Stimulated activated effector memory CD8-positive, alpha-beta T cell treated with anti-CD3 and anti-CD28 coated beads, Interleukin-12 subunit alpha, Interleukin-12 subunit beta, amount 100 ng/mL, for 72 hours (primary cell): ENCODE measurements at regions not wholly inside any gene's neighbourhood (a gene's known extent, or its start where the extent isn't known, plus 50 kb on each side); places are given as distances from the start of the nearest gene placed in this dataset.

Experiments
- ATAC-seq: fragments of 150-1000 bp; cut with Tn5 transposase; 2 replicates; pipeline ENCODE4 v1.10.0; 2021
- DNase-seq, 2 donors: peaks; one replicate each; pipeline ENCODE4 v3.0.0; 2021 to 2022; ENCODE audit warnings: low spot score in 2 of 2
- H3K27ac Mint-ChIP-seq: one replicate; pipeline ENCODE4 v1.8.0; 2022; ENCODE audit warnings: mild to moderate bottlenecking, mixed read lengths
- H3K36me3 Mint-ChIP-seq: one replicate; pipeline ENCODE4 v1.8.0; 2022; ENCODE audit warnings: mild to moderate bottlenecking, mixed read lengths
- H3K4me1 Mint-ChIP-seq: one replicate; pipeline ENCODE4 v1.8.0; 2022; ENCODE audit warnings: mixed read lengths
- H3K4me3 Mint-ChIP-seq: one replicate; pipeline ENCODE4 v1.8.0; 2022; ENCODE audit warnings: mild to moderate bottlenecking, mixed read lengths
- H3K9me3 Mint-ChIP-seq: one replicate; pipeline ENCODE4 v1.8.0; 2022; ENCODE audit warnings: mixed read lengths

- DNase-seq (no peak), ATAC-seq (no peak)
- Mint-ChIP-seq H3K4me1 (no peaks in the 10 kb centered on the region), H3K36me3 (no peaks in the 10 kb centered on the region), H3K4me3 (no peak overlapping the region), H3K9me3 (peaks cover 34% of the 10 kb centered on the region), H3K27ac (no peak overlapping the region)
Measured at GRCh38 chr5:26828294-26828693, 210.1 kb downstream of the CDH9 start.

DNA sequence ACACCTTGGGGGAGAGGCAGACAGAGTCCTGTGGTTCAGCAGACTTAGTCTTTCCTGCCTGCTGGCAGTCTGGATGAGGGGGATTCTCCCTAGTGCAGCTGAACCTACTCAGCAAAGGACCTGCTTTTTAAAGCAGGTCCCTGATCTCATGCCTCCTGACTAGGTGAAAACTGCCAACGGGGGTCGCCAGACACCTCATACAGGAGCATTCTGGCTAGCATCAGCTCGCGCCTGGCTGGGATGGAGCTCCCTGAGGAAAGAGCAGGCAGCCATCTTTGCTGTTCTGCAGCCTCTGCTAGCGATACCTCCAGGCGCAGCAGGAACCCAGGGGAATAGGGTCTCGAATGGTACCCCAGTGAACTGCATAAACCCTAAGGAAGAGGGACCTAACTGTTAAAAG is 225.2 kb downstream of the CDH9 start:
- Mint-ChIP-seq H3K4me1 (no peaks in the 10 kb centered on the region), H3K9me3 (peaks cover 28% of the 10 kb centered on the region), H3K36me3 (no peaks in the 10 kb centered on the region), H3K4me3 (no peak overlapping the region), H3K27ac (no peak overlapping the region)
- ATAC-seq, result no peak
- DNase-seq, result no peak

DNA sequence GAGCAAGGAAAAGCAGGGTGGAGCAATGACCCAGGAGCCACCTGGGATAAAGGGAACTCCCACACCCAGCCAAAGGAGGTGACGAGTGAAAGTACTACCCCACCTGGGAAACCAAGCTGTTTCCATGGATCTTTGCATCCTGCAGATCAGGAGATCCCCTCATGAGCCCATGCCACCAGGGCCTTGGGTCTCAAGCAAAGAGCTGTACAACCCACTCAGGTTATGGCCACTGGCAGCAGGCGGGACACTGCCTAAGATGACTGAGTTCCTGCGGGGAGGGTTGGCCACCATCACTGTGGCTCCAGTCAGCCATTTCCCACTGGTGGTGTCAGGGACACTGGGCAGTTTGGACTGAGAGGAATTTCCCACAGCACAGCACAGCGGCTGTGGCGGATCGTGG is 225.7 kb downstream of the CDH9 start:
- Mint-ChIP-seq H3K36me3 (no peaks in the 10 kb centered on the region), H3K9me3 (peaks cover 25% of the 10 kb centered on the region), H3K4me3 (no peak overlapping the region), H3K4me1 (no peaks in the 10 kb centered on the region), H3K27ac (no peak overlapping the region)
- ATAC-seq (no peak), DNase-seq (no peak)

DNA sequence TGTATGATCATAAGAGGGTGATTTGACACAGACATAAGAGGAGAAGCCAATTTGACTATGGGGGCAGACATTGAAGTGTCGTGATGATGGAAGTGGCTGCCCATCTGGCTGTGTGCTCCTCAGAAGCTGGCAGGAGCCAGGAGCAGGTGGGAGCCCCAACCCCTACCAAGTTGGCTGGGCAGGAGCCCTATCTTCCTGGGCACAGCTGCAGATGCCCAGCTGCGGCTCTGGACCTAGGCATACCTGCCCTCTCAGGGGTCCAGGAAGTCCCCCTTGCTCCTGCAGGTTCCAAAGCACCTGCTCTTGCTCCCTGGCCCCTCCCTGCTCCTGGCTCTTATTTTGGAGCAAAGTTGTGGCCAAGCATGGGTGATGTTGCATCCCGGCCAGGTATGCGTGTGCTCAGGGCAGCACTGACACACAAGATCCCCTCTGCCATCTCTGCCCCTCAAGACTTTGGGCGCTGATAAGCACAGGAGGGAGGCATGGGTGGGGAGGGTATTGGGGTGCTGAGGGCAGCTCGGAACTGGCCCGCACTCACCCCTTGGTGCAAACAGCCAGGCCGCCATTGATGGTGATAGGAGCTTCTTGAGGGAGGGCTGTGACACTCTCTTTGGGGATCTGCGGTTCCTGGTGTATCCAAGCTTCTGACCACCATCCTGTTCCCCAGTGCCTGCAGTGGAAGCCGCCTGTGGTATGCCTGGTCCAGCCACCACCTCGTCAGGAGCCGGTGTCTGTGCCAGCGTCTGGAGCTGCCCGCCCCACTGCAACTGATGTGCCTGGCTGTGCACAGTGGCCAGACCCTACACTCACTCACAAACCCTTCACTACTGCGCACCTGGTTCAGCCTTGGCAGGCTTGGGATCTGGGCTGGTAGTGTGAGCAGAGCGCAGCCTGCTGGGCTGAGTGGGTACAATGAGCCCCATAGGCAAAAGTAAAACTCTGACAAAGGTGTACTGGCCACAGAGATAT is 230.9 kb downstream of the CDH9 start:
- Mint-ChIP-seq H3K4me1 (no peaks in the 10 kb centered on the region), H3K9me3 (peaks cover 20% of the 10 kb centered on the region), H3K27ac (no peak overlapping the region), H3K4me3 (no peak overlapping the region), H3K36me3 (no peaks in the 10 kb centered on the region)
- ATAC-seq, result peak; percentile 48
- no peak for DNase-seq

DNA sequence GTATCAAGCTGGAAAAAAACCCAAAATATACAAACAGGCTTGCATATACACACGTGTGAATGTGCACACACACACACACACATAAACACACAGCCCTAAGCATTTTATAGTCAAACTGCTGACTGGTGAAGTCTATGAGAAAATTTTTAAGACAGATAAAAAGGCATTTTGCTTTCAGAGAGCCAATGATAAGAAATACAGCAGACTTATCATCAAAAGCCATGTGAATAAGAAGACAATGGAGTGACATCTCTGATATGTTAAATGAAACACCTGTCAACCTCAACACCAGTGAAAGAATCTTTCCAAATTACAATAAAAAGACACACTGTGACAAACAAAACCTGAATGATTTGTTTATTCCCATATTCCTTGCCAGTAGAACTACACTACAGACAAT is 233.3 kb downstream of the CDH9 start:
- Mint-ChIP-seq H3K4me1 (no peaks in the 10 kb centered on the region), H3K36me3 (no peaks in the 10 kb centered on the region), H3K9me3 (peaks cover 16% of the 10 kb centered on the region), H3K27ac (no peak overlapping the region), H3K4me3 (no peak overlapping the region)
- ATAC-seq, result no peak
- DNase-seq, result no peak

GRCh38 chr5:26802944-26803343 is 235.4 kb downstream of the CDH9 start:
- DNase-seq (no peak), ATAC-seq (no peak)
- Mint-ChIP-seq H3K4me1 (no peaks in the 10 kb centered on the region), H3K9me3 (peaks cover 19% of the 10 kb centered on the region), H3K4me3 (no peak overlapping the region), H3K36me3 (no peaks in the 10 kb centered on the region), H3K27ac (no peak overlapping the region)

DNA sequence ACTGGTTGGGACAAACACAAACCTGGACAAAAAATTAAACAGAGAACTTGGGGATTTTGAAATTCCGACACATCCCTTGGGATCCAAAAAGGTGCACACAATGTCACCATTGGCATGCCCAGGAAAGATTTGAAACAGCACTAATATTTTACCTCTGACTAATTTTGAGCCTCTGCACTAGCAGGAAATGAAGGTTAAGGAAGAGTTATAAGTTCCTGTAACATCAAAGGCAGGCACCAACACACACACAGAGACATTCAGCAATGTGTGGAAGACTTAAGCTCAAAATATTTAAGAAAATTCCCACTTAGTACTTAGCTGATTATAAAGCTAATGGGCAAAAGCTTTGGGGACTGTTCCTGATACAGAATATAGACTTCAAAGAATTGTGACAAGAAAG is 247.0 kb downstream of the CDH9 start:
- peaks cover 11% of the 10 kb centered on the region for H3K9me3 Mint-ChIP-seq
- H3K36me3 Mint-ChIP-seq, result no peaks in the 10 kb centered on the region
- no peaks in the 10 kb centered on the region for H3K4me1 Mint-ChIP-seq
- H3K4me3 Mint-ChIP-seq, result no peak overlapping the region
- no peak for DNase-seq
- H3K27ac Mint-ChIP-seq, result no peak overlapping the region
- no peak for ATAC-seq

GRCh38 chr5:26791021-26791420 is 247.4 kb downstream of the CDH9 start:
- peaks cover 11% of the 10 kb centered on the region for H3K9me3 Mint-ChIP-seq
- H3K4me1 Mint-ChIP-seq, result no peaks in the 10 kb centered on the region
- ATAC-seq (no peak), DNase-seq (no peak)
- no peak overlapping the region for H3K27ac Mint-ChIP-seq
- H3K4me3 Mint-ChIP-seq, result no peak overlapping the region
- H3K36me3 Mint-ChIP-seq, result no peaks in the 10 kb centered on the region

DNA sequence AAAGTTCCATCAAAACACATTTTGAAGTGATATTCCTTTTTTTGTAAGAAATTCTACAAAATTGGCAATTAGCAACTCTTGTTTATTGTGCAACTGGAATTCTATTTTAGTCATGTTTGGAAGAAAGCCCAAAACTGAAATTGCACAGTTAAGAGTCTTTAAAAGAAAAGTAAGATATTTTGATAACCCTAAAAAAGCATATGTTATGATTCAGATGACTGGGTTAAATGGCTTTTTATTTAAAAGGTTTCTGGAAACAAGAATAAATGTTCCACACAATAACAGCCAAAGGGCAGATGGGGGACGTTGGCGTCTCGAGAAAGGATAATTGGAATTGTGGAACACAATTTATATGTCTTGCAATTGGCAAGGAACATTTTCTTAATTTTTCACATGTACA is 275.2 kb downstream of the CDH9 start:
- DNase-seq, result no peak
- H3K36me3 Mint-ChIP-seq, result no peaks in the 10 kb centered on the region
- ATAC-seq, result no peak

GRCh38 chr5:26761446-26761845 is 276.9 kb downstream of the CDH9 start:
- no peak overlapping the region for H3K27ac Mint-ChIP-seq
- no peak for DNase-seq
- H3K36me3 Mint-ChIP-seq, result no peaks in the 10 kb centered on the region
- H3K4me1 Mint-ChIP-seq, result no peaks in the 10 kb centered on the region
- peaks cover 23% of the 10 kb centered on the region for H3K9me3 Mint-ChIP-seq
- no peak for ATAC-seq
- no peak overlapping the region for H3K4me3 Mint-ChIP-seq

More for the DNA sequence above, 275.2 kb downstream of the CDH9 start:
- H3K4me3 Mint-ChIP-seq, result no peak overlapping the region
- no peak overlapping the region for H3K27ac Mint-ChIP-seq
- no peaks in the 10 kb centered on the region for H3K4me1 Mint-ChIP-seq
- peaks cover 32% of the 10 kb centered on the region for H3K9me3 Mint-ChIP-seq

DNA sequence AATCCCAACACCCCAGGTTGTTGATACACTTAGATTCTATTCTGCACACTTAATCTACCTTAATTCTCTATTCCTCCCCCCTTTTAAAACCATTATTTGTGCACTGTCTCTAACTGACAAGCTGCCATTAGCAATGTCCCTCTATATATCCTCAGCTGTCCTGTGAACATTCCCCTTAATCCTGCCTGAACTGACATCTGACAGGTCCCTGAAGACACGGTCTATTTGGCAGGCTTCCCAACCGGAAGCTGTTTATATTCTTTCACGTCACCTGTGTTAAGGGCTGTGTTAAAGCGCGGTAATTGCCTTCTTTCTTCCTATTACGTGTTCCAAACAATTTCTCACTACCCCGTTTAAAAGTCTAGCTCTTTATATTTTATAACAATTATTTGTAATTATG is 277.3 kb downstream of the CDH9 start:
- DNase-seq (no peak), ATAC-seq (no peak)
- no peaks in the 10 kb centered on the region for H3K36me3 Mint-ChIP-seq
- peaks cover 20% of the 10 kb centered on the region for H3K9me3 Mint-ChIP-seq
- H3K4me3 Mint-ChIP-seq, result no peak overlapping the region
- H3K27ac Mint-ChIP-seq, result no peak overlapping the region
- no peaks in the 10 kb centered on the region for H3K4me1 Mint-ChIP-seq

DNA sequence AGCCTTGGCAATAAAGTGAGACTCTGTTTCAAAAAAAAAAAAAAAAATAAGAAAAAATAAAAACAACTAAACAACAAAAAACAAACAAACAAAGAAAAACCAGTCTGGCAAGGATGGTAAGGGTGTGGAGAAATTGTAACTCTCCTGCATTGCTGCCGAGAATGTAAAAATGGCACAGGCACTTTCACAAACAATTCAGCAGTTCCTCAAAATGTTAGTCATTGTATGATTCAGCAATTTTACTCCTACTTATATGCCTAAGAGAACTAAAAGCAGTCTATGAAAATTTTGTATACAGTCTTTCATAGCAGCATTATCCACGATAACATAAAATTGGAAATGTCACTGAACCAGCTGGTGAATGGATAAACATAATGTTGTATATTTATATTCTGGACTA is 280.4 kb downstream of the CDH9 start:
- H3K4me1 Mint-ChIP-seq, result no peaks in the 10 kb centered on the region
- DNase-seq (no peak), ATAC-seq (no peak)
- no peak overlapping the region for H3K4me3 Mint-ChIP-seq
- H3K9me3 Mint-ChIP-seq, result peaks cover 19% of the 10 kb centered on the region
- H3K36me3 Mint-ChIP-seq, result no peaks in the 10 kb centered on the region
- no peak overlapping the region for H3K27ac Mint-ChIP-seq

- peaks cover 13% of the 10 kb centered on the region for H3K9me3 Mint-ChIP-seq
- H3K27ac Mint-ChIP-seq, result no peak overlapping the region
- DNase-seq (no peak), ATAC-seq (no peak)
- H3K4me3 Mint-ChIP-seq, result no peak overlapping the region
- no peaks in the 10 kb centered on the region for H3K4me1 Mint-ChIP-seq
- H3K36me3 Mint-ChIP-seq, result no peaks in the 10 kb centered on the region
Measured at GRCh38 chr5:26749829-26750228, 288.6 kb downstream of the CDH9 start.

GRCh38 chr5:26740182-26740581 is 298.2 kb downstream of the CDH9 start:
- no peaks in the 10 kb centered on the region for H3K36me3 Mint-ChIP-seq
- H3K9me3 Mint-ChIP-seq, result peaks cover 6% of the 10 kb centered on the region
- ATAC-seq (no peak), DNase-seq (no peak)
- no peak overlapping the region for H3K27ac Mint-ChIP-seq
- H3K4me3 Mint-ChIP-seq, result no peak overlapping the region
- no peaks in the 10 kb centered on the region for H3K4me1 Mint-ChIP-seq

GRCh38 chr5:26737348-26738265 is 300.8 kb downstream of the CDH9 start:
- DNase-seq (no peak), ATAC-seq (no peak)
- H3K36me3 Mint-ChIP-seq, result no peaks in the 10 kb centered on the region
- H3K9me3 Mint-ChIP-seq, result peaks cover 9% of the 10 kb centered on the region
- H3K4me3 Mint-ChIP-seq, result no peak overlapping the region
- H3K27ac Mint-ChIP-seq, result no peak overlapping the region
- no peaks in the 10 kb centered on the region for H3K4me1 Mint-ChIP-seq

DNA sequence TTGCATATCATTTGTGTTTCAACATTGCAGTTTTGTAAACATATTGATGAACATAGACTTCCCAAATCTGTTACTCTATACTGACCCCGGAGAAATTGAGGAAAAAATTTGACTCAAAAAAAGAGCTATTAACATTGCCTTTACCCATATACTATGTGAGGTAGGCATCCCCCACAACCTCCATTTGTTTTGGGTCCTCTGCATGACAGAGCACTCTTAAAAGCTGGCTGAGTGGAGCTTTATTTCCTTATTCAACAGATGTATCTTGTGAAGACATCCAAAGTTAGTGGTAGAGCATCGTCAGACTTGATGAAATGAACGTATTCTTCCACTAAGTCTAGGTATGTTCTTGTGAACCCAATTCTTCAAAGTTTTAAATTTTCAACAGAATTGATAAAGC is 310.5 kb downstream of the CDH9 start:
- no peak overlapping the region for H3K4me3 Mint-ChIP-seq
- ATAC-seq, result no peak
- DNase-seq, result no peak
- H3K9me3 Mint-ChIP-seq, result peaks cover 21% of the 10 kb centered on the region
- no peaks in the 10 kb centered on the region for H3K4me1 Mint-ChIP-seq
- no peak overlapping the region for H3K27ac Mint-ChIP-seq
- no peaks in the 10 kb centered on the region for H3K36me3 Mint-ChIP-seq
